IPS-18a (cell line): ENCODE measurements at regions not wholly inside any gene's neighbourhood (a gene's known extent, or its start where the extent isn't known, plus 50 kb on each side); places are given as distances from the start of the nearest gene placed in this dataset.
"Not testable (repeated sequence)": the region's sequence is repeated elsewhere in the genome, so short reads cannot be mapped to it uniquely, and the experiment has no call there.

Source experiments
- H3K27ac ChIP-seq: one replicate; pipeline ENCODE4 v1.5.1; 2013; ENCODE audit warnings: low read length
- H3K27me3 ChIP-seq: one replicate; pipeline ENCODE4 v1.6.1; 2013; ENCODE audit warnings: mild to moderate bottlenecking, low read length; ENCODE audit not compliant: control insufficient read depth, insufficient read depth
- H3K36me3 ChIP-seq: one replicate; pipeline ENCODE4 v1.6.1; 2013; ENCODE audit warnings: low read depth, low read length; ENCODE audit not compliant: control insufficient read depth
- H3K4me1 ChIP-seq: one replicate; pipeline ENCODE4 v1.6.1; 2013; ENCODE audit warnings: low read depth, low read length; ENCODE audit not compliant: control insufficient read depth
- H3K4me3 ChIP-seq: one replicate; pipeline ENCODE4 v1.5.1; 2013; ENCODE audit warnings: low read length
- H3K9ac ChIP-seq: one replicate; pipeline ENCODE4 v1.6.1; 2013; ENCODE audit warnings: mild to moderate bottlenecking, low read length, moderate library complexity
- H3K9me3 ChIP-seq: one replicate; pipeline ENCODE4 v1.6.1; 2013; ENCODE audit warnings: low read depth, low read length; ENCODE audit not compliant: control insufficient read depth

DNA sequence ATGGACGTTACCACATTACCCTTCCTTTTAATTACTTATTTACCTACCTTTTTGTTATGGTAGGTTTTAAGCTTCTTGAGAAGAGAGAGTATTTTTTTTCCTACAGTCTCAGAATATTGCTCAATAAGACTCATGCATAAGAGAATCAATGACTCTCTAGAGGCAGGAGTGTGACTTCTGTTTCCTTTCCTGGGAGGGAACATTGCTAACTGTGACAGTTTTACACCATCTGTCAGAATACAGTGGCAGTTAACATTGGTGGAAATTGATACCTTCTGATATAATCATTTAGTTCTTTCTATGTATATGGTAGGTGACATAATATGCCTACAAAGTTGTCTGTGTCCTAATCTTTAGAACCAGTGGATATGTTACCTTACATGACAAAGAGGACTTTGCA, 348.7 kb upstream of the POT1 start:
- no peak overlapping the region for H3K27ac ChIP-seq
- H3K9ac ChIP-seq = no peak overlapping the region
- no peaks in the 10 kb centered on the region for H3K27me3 ChIP-seq
- H3K36me3 ChIP-seq = no peaks in the 10 kb centered on the region
- no peaks in the 10 kb centered on the region for H3K9me3 ChIP-seq
- no peak overlapping the region for H3K4me3 ChIP-seq
- H3K4me1 ChIP-seq = peaks cover 9% of the 10 kb centered on the region

DNA sequence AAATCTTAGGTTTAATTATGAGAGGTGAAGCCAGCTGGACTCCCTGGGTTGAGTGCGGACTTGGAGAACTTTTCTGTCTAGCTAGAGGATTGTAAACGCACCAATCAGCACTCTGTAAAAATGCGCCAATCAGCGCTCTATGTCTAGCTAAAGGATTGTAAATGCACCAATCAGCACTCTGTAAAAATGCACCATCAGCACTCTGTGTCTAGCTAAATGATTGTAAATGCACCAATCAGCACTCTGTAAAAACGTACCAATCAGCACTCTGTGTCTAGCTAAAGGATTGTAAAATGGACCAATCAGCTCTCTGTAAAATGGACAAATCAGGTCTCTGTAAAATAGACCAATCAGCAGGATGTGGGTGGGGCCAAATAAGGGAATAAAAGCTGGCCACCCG, 345.1 kb upstream of the POT1 start:
- H3K9ac ChIP-seq, H3K27me3 ChIP-seq, H3K4me1 ChIP-seq, H3K36me3 ChIP-seq, H3K9me3 ChIP-seq, H3K27ac ChIP-seq, H3K4me3 ChIP-seq: not testable (repeated sequence)

DNA sequence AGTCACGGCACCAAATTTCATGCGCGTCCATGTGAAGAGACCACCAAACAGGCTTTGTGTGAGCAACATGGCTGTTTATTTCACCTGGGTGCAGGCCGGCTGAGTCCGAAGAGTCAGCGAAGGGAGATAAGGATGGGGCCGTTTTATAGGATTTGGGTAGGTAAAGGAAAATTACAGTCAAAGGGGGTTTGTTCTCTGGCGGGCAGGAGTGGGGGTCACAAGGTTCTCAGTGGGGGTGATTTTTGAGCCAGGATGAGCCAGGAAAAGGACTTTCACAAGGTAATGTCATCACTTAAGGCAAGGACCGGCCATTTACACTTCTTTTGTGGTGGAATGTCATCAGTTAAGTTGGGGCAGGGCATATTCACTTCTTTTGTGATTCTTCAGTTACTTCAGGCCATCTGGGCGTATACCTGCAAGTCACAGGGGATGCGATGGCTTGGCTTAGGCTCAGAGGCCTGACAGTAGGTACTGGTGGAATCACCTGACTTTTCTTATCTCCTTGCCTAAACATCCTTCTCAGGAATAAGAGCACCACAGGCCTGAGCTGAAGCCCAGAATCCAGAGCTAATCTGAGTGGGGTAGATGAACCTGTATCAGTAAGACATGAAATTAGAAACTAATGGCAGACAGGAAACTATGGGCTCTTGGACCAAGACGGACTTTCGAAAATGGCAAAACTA, 334.7 kb upstream of the POT1 start:
- H3K4me1 ChIP-seq, H3K4me3 ChIP-seq, H3K27me3 ChIP-seq, H3K9ac ChIP-seq, H3K9me3 ChIP-seq, H3K27ac ChIP-seq, H3K36me3 ChIP-seq: not testable (repeated sequence)

DNA sequence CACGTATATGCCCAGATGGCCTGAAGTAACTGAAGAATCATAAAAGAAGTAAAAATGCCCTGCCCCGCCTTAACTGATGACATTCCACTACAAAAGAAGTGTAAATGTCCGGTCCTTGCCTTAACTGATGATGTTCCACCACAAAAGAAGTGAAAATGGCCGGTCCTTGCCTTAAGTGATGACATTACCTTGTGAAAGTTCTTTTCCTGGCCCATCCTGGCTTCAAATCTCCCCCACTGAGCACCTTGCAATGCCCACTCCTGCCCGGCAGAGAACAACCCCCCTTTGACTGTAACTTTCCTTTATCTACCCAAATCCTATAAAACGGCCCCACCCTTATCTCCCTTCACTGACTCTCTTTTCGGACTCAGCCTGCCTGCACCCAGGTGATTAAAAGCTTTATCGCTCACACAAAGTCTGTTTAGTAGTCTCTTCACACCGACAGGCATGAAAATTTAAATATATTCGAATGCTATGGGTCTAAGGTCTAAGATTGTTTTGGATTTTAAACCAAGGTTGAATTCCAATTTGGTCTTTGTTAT, 329.3 kb upstream of the POT1 start:
- not testable (repeated sequence) for H3K9me3 ChIP-seq, H3K4me3 ChIP-seq, H3K36me3 ChIP-seq, H3K9ac ChIP-seq, H3K27me3 ChIP-seq, H3K27ac ChIP-seq
- peaks cover 27% of the 10 kb centered on the region for H3K4me1 ChIP-seq

DNA sequence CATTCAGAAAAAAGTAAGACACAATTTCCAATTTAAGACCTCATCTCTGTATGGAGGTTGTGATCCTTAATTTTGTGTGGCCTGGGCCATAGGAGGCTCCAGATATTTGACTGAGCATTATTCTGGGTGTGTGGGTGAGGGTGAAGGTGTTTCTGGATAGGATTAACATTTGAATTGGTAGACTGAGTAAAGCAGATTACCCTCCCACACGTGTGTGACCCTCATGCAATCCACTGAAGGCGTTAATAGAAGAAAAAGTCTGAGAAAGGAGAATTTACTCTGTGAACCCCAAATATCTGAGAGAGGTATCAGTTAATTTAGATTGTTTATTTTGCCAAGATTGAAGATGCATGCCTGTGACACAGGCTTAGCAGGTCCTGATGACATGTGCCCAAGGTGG, 328.0 kb upstream of the POT1 start:
- H3K4me3 ChIP-seq = no peak overlapping the region
- H3K9ac ChIP-seq = no peak overlapping the region
- no peak overlapping the region for H3K27ac ChIP-seq
- no peaks in the 10 kb centered on the region for H3K36me3 ChIP-seq
- H3K4me1 ChIP-seq = peaks cover 27% of the 10 kb centered on the region
- no peaks in the 10 kb centered on the region for H3K9me3 ChIP-seq
- H3K27me3 ChIP-seq = no peaks in the 10 kb centered on the region

DNA sequence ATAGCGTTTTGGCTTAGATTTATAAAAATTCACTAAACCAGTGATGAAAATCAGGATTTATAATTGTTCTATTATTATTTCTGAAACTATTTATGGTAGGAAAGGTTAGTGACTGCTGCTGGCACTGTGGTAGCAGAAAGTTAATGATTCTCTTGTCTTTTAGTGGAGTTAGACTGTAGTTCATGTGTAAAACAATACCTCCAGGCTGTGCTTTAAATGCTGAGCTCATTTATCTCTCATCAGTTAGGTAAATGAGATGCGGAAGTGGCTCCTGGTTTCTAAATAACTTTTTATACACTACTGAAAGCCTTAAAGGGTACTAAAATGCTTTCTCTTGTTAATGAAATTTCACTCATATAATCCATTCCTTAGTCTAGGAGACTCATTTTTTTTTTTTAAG, 326.8 kb upstream of the POT1 start:
- Histone ChIP-seq H3K27ac (no peak overlapping the region), H3K4me1 (peaks cover 27% of the 10 kb centered on the region)

DNA sequence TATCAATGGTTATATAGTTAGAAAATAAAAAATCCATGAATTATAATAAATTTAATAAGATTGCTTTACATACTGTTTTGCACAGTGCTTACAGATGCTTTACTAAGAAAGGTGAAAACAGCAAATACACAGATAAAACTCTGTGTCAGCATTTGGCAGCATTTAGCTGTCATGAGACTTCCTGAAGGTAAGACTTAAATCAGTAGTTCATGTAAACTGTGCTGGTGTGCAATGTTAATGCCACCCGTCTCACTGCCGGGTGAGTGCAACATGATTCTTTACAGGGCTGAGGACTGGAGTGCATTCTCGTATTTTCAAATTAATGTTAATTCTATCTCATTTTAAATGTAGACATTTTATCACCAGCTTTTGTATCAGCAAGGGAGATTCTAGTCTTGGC, 326.2 kb upstream of the POT1 start:
- Histone ChIP-seq H3K9me3 (no peaks in the 10 kb centered on the region), H3K9ac (no peak overlapping the region), H3K36me3 (no peaks in the 10 kb centered on the region), H3K4me1 (peaks cover 27% of the 10 kb centered on the region), H3K27me3 (no peaks in the 10 kb centered on the region), H3K4me3 (no peak overlapping the region), H3K27ac (no peak overlapping the region)

More for the DNA sequence above, 326.8 kb upstream of the POT1 start:
- no peaks in the 10 kb centered on the region for H3K9me3 ChIP-seq
- H3K9ac ChIP-seq = no peak overlapping the region
- no peaks in the 10 kb centered on the region for H3K36me3 ChIP-seq
- no peak overlapping the region for H3K4me3 ChIP-seq
- no peaks in the 10 kb centered on the region for H3K27me3 ChIP-seq

DNA sequence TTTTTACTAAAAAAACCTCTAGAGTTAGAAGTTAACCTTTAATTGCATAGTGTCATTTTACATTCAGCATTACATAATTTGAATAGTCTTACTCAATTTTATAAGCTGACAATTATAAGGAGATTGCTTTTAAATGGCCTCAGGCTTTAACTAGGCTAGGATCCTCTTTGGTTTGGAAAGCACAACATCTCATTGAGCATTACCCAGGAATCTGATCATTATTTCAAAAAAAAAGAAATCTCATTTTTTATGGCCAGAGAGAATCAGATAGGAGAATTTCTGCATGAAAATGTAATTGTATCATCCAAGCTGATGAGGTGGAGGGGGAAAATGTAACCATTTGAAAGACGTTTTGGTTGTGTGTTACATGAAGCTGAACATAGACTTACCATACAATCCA, 324.9 kb upstream of the POT1 start:
- Histone ChIP-seq H3K4me3 (no peak overlapping the region), H3K4me1 (peaks cover 27% of the 10 kb centered on the region), H3K27me3 (no peaks in the 10 kb centered on the region)

DNA sequence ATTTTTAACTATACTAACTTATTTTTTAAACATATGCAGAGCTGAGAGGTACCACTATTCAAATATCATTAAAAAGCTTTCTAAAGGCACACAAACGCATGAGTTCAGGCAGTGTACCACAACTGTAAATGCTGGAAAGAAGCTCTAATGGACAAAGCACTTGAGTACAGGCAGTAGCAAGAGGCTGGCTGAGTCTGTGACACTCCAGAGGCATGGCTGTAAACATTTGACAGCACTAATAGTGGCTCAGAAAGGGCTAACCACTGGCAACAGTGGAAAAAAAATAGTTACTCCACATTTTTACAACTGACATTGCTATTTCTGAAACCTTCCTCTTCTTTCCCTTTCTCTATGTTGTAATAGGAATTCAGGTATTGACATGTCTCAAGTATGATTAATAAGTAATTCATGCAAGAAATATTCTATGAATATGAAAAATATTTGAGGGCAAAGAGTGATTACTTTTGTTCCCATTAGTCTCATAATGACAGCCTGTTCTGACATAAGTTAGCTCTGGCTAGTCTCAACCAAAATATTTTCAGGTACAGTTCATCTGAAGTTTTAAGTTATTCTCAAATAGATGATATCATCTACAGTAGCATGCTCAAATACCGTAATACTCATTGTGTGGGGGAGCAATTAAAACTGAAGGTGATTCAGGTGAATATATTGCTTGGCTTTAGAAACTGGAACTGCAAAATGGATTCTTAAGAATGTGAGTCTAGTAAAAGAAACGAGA, 324.0 kb upstream of the POT1 start:
- H3K4me1 ChIP-seq = peaks cover 27% of the 10 kb centered on the region
- no peaks in the 10 kb centered on the region for H3K27me3 ChIP-seq
- no peak overlapping the region for H3K9ac ChIP-seq
- H3K9me3 ChIP-seq = no peaks in the 10 kb centered on the region
- no peaks in the 10 kb centered on the region for H3K36me3 ChIP-seq
- H3K27ac ChIP-seq = no peak overlapping the region
- H3K4me3 ChIP-seq = no peak overlapping the region

More for the DNA sequence above, 324.9 kb upstream of the POT1 start:
- Histone ChIP-seq H3K9me3 (no peaks in the 10 kb centered on the region), H3K9ac (no peak overlapping the region), H3K27ac (no peak overlapping the region), H3K36me3 (no peaks in the 10 kb centered on the region)

DNA sequence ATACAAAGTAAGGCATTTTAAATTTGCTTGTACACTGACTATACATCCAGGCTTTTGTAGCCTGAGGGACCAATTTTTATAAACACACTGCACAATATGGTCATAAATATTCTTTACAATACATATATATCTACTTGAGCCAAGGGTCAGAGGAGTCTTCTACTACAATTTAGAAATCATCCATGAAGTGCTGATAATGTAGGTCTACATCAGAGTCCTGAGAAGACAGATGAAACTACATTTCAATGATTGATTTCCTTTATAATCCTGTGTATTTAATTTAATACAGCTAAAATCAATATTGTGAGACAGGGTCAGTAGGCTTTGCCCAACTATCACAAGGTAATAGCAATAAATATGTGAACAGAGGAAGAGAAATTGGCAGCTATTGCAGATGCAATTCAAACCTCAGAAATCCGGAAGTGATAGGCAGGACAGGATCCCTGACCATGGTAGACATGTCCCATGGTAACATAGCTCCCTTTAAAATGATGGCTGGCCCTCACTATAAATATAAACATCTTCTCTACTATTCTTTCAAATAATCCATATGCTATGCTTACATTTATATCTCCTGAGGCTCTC, 318.0 kb upstream of the POT1 start:
- H3K4me1 ChIP-seq = no peaks in the 10 kb centered on the region
- H3K27me3 ChIP-seq = no peaks in the 10 kb centered on the region
- H3K4me3 ChIP-seq = no peak overlapping the region
- H3K9me3 ChIP-seq = no peaks in the 10 kb centered on the region
- no peak overlapping the region for H3K27ac ChIP-seq
- no peaks in the 10 kb centered on the region for H3K36me3 ChIP-seq
- no peak overlapping the region for H3K9ac ChIP-seq

DNA sequence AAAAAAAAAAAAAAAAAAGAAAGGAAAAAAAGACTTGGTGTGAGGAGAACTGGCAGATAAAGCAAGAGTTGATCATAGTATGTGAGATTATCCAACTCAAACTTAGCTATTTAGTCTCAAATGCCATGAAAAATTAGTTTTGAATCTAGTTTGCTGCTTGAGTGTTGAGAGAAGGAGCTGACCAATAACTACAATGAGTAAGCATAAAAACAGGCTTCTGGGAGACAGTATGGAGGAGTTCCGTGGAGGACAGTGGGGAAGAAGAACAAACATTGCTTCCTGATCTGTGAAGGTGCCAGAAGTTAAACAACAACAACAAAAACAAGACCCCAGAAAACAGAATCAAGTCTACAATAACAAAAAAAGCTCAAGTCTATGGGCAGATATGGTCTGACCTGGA, 317.1 kb upstream of the POT1 start:
- no peak overlapping the region for H3K9ac ChIP-seq
- H3K27me3 ChIP-seq = no peaks in the 10 kb centered on the region
- H3K4me1 ChIP-seq = no peaks in the 10 kb centered on the region
- H3K9me3 ChIP-seq = no peaks in the 10 kb centered on the region
- no peak overlapping the region for H3K4me3 ChIP-seq
- H3K27ac ChIP-seq = no peak overlapping the region
- H3K36me3 ChIP-seq = no peaks in the 10 kb centered on the region
